ENCODE measurements at regions not wholly inside any gene's neighbourhood (a gene's known extent, or its start where the extent isn't known, plus 50 kb on each side); places are given as distances from the start of the nearest gene placed in this dataset.
"Not testable (repeated sequence)": the region's sequence is repeated elsewhere in the genome, so short reads cannot be mapped to it uniquely, and the experiment has no call there.

GRCh38 chr13:18675268-18675667 lies 506.4 kb downstream of the TUBA3C start:
- not testable (repeated sequence) for H3K4me1 ChIP-seq (ENCODE audit: control insufficient read depth in 1 of 2, insufficient read depth in 2 of 2, low read length in 2 of 2); H3K36me3 ChIP-seq (ENCODE audit: control insufficient read depth in 1 of 2, insufficient read depth in 2 of 2, low read length in 2 of 2); H3K4me3 ChIP-seq (ENCODE audit: low read depth in 1 of 2, low read length in 2 of 2)

GRCh38 chr13:18673794-18674193 lies 507.8 kb downstream of the TUBA3C start:
- not testable (repeated sequence) for H3K27ac ChIP-seq (ENCODE audit: low read length); H3K9me3 ChIP-seq (ENCODE audit: control insufficient read depth in 1 of 2, low read length in 2 of 2); H3K36me3 ChIP-seq (ENCODE audit: control insufficient read depth in 1 of 2, insufficient read depth in 2 of 2, low read length in 2 of 2)

More at GRCh38 chr13:18675268-18675667, 506.4 kb downstream of the TUBA3C start:
- not testable (repeated sequence) for H3K27ac ChIP-seq (ENCODE audit: low read length); H3K27me3 ChIP-seq (ENCODE audit: low read depth, low read length); H3K9me3 ChIP-seq (ENCODE audit: control insufficient read depth in 1 of 2, low read length in 2 of 2)

GRCh38 chr13:18666585-18666984 lies 515.0 kb downstream of the TUBA3C start:
- H3K36me3 ChIP-seq (ENCODE audit: control insufficient read depth in 1 of 2, insufficient read depth in 2 of 2, low read length in 2 of 2): not testable (repeated sequence)

More at GRCh38 chr13:18673794-18674193, 507.8 kb downstream of the TUBA3C start:
- not testable (repeated sequence) for H3K27me3 ChIP-seq (ENCODE audit: low read depth, low read length); H3K4me1 ChIP-seq (ENCODE audit: control insufficient read depth in 1 of 2, insufficient read depth in 2 of 2, low read length in 2 of 2); H3K4me3 ChIP-seq (ENCODE audit: low read depth in 1 of 2, low read length in 2 of 2)

GRCh38 chr13:18665716-18666115 lies 515.9 kb downstream of the TUBA3C start:
- not testable (repeated sequence) for H3K36me3 ChIP-seq (ENCODE audit: control insufficient read depth in 1 of 2, insufficient read depth in 2 of 2, low read length in 2 of 2); H3K4me3 ChIP-seq (ENCODE audit: low read depth in 1 of 2, low read length in 2 of 2); H3K27me3 ChIP-seq (ENCODE audit: low read depth, low read length); H3K9me3 ChIP-seq (ENCODE audit: control insufficient read depth in 1 of 2, low read length in 2 of 2); H3K27ac ChIP-seq (ENCODE audit: low read length); H3K4me1 ChIP-seq (ENCODE audit: control insufficient read depth in 1 of 2, insufficient read depth in 2 of 2, low read length in 2 of 2)

More at GRCh38 chr13:18666585-18666984, 515.0 kb downstream of the TUBA3C start:
- H3K4me3 ChIP-seq (ENCODE audit: low read depth in 1 of 2, low read length in 2 of 2); H3K9me3 ChIP-seq (ENCODE audit: control insufficient read depth in 1 of 2, low read length in 2 of 2); H3K27ac ChIP-seq (ENCODE audit: low read length); H3K27me3 ChIP-seq (ENCODE audit: low read depth, low read length); H3K4me1 ChIP-seq (ENCODE audit: control insufficient read depth in 1 of 2, insufficient read depth in 2 of 2, low read length in 2 of 2): not testable (repeated sequence)

- H3K27me3 ChIP-seq (ENCODE audit: low read depth, low read length); H3K9me3 ChIP-seq (ENCODE audit: control insufficient read depth in 1 of 2, low read length in 2 of 2); H3K4me3 ChIP-seq (ENCODE audit: low read depth in 1 of 2, low read length in 2 of 2); H3K27ac ChIP-seq (ENCODE audit: low read length); H3K36me3 ChIP-seq (ENCODE audit: control insufficient read depth in 1 of 2, insufficient read depth in 2 of 2, low read length in 2 of 2); H3K4me1 ChIP-seq (ENCODE audit: control insufficient read depth in 1 of 2, insufficient read depth in 2 of 2, low read length in 2 of 2): not testable (repeated sequence)
Measured at GRCh38 chr13:18665124-18665523, 516.5 kb downstream of the TUBA3C start.

GRCh38 chr13:18663222-18663621 lies 518.4 kb downstream of the TUBA3C start:
- H3K9me3 ChIP-seq (ENCODE audit: control insufficient read depth in 1 of 2, low read length in 2 of 2); H3K27ac ChIP-seq (ENCODE audit: low read length); H3K36me3 ChIP-seq (ENCODE audit: control insufficient read depth in 1 of 2, insufficient read depth in 2 of 2, low read length in 2 of 2); H3K4me1 ChIP-seq (ENCODE audit: control insufficient read depth in 1 of 2, insufficient read depth in 2 of 2, low read length in 2 of 2); H3K4me3 ChIP-seq (ENCODE audit: low read depth in 1 of 2, low read length in 2 of 2); H3K27me3 ChIP-seq (ENCODE audit: low read depth, low read length): not testable (repeated sequence)

GRCh38 chr13:18643644-18644172 lies 537.9 kb downstream of the TUBA3C start:
- not testable (repeated sequence) for H3K36me3 ChIP-seq (ENCODE audit: control insufficient read depth in 1 of 2, insufficient read depth in 2 of 2, low read length in 2 of 2); H3K27ac ChIP-seq (ENCODE audit: low read length); H3K27me3 ChIP-seq (ENCODE audit: low read depth, low read length); H3K4me3 ChIP-seq (ENCODE audit: low read depth in 1 of 2, low read length in 2 of 2); H3K9me3 ChIP-seq (ENCODE audit: control insufficient read depth in 1 of 2, low read length in 2 of 2); H3K4me1 ChIP-seq (ENCODE audit: control insufficient read depth in 1 of 2, insufficient read depth in 2 of 2, low read length in 2 of 2)

- H3K4me3 ChIP-seq (ENCODE audit: low read depth in 1 of 2, low read length in 2 of 2); H3K27ac ChIP-seq (ENCODE audit: low read length): not testable (repeated sequence)
Measured at GRCh38 chr13:18628928-18629327, 552.7 kb downstream of the TUBA3C start.

GRCh38 chr13:18628428-18628827 lies 553.2 kb downstream of the TUBA3C start:
- no peaks in the 10 kb centered on the region for H3K9me3 ChIP-seq (ENCODE audit: control insufficient read depth in 1 of 2, low read length in 2 of 2)
- H3K27ac ChIP-seq (ENCODE audit: low read length): no peak overlapping the region
- H3K36me3 ChIP-seq (ENCODE audit: control insufficient read depth in 1 of 2, insufficient read depth in 2 of 2, low read length in 2 of 2): no peaks in the 10 kb centered on the region
- no peaks in the 10 kb centered on the region for H3K4me1 ChIP-seq (ENCODE audit: control insufficient read depth in 1 of 2, insufficient read depth in 2 of 2, low read length in 2 of 2)
- H3K4me3 ChIP-seq (ENCODE audit: low read depth in 1 of 2, low read length in 2 of 2): no peak overlapping the region
- H3K27me3 ChIP-seq (ENCODE audit: low read depth, low read length): no peaks in the 10 kb centered on the region

More at GRCh38 chr13:18628928-18629327, 552.7 kb downstream of the TUBA3C start:
- H3K4me1 ChIP-seq (ENCODE audit: control insufficient read depth in 1 of 2, insufficient read depth in 2 of 2, low read length in 2 of 2); H3K9me3 ChIP-seq (ENCODE audit: control insufficient read depth in 1 of 2, low read length in 2 of 2); H3K36me3 ChIP-seq (ENCODE audit: control insufficient read depth in 1 of 2, insufficient read depth in 2 of 2, low read length in 2 of 2); H3K27me3 ChIP-seq (ENCODE audit: low read depth, low read length): not testable (repeated sequence)

GRCh38 chr13:18624061-18624460 lies 557.6 kb downstream of the TUBA3C start:
- H3K9me3 ChIP-seq (ENCODE audit: control insufficient read depth in 1 of 2, low read length in 2 of 2); H3K27ac ChIP-seq (ENCODE audit: low read length); H3K4me1 ChIP-seq (ENCODE audit: control insufficient read depth in 1 of 2, insufficient read depth in 2 of 2, low read length in 2 of 2); H3K36me3 ChIP-seq (ENCODE audit: control insufficient read depth in 1 of 2, insufficient read depth in 2 of 2, low read length in 2 of 2); H3K27me3 ChIP-seq (ENCODE audit: low read depth, low read length); H3K4me3 ChIP-seq (ENCODE audit: low read depth in 1 of 2, low read length in 2 of 2): not testable (repeated sequence)

- H3K27me3 ChIP-seq (ENCODE audit: low read depth, low read length); H3K27ac ChIP-seq (ENCODE audit: low read length); H3K4me1 ChIP-seq (ENCODE audit: control insufficient read depth in 1 of 2, insufficient read depth in 2 of 2, low read length in 2 of 2); H3K4me3 ChIP-seq (ENCODE audit: low read depth in 1 of 2, low read length in 2 of 2); H3K36me3 ChIP-seq (ENCODE audit: control insufficient read depth in 1 of 2, insufficient read depth in 2 of 2, low read length in 2 of 2); H3K9me3 ChIP-seq (ENCODE audit: control insufficient read depth in 1 of 2, low read length in 2 of 2): not testable (repeated sequence)
Measured at GRCh38 chr13:18618442-18618841, 563.2 kb downstream of the TUBA3C start.

- not testable (repeated sequence) for H3K27ac ChIP-seq (ENCODE audit: low read length); H3K36me3 ChIP-seq (ENCODE audit: control insufficient read depth in 1 of 2, insufficient read depth in 2 of 2, low read length in 2 of 2); H3K4me1 ChIP-seq (ENCODE audit: control insufficient read depth in 1 of 2, insufficient read depth in 2 of 2, low read length in 2 of 2); H3K4me3 ChIP-seq (ENCODE audit: low read depth in 1 of 2, low read length in 2 of 2); H3K27me3 ChIP-seq (ENCODE audit: low read depth, low read length); H3K9me3 ChIP-seq (ENCODE audit: control insufficient read depth in 1 of 2, low read length in 2 of 2)
Measured at GRCh38 chr13:18610476-18610875, 571.1 kb downstream of the TUBA3C start.

All from muscle layer of duodenum (tissue), 2 donors.